AG04450 (cell line): ENCODE measurements at regions not wholly inside any gene's neighbourhood (a gene's known extent, or its start where the extent isn't known, plus 50 kb on each side); places are given as distances from the start of the nearest gene placed in this dataset.

ENCODE experiments used
- CTCF ChIA-PET: fragments of 300-600, 350-600 bp; formaldehyde crosslinking; extraction: SDS; loops from one replicate; lab custom pipeline; 2022; ENCODE audit warnings: antibody characterized with exemption, inconsistent platforms; lab: Charles Lee
- POLR2A ChIA-PET: fragments of 350-600 bp; formaldehyde crosslinking; extraction: SDS; loops from one replicate; lab custom pipeline; 2021; ENCODE audit warnings: antibody characterized with exemption, inconsistent platforms; lab: Yijun Ruan, JAX
- DNase-seq: peaks from one replicate; pipeline ENCODE4 v3.0.0-alpha.2; 2011; ENCODE audit warnings: low read depth, low spot score
- H3K27ac ChIP-seq: one replicate; pipeline ENCODE4 v1.5.1; 2012; ENCODE audit warnings: low read depth, low read length, control low read depth
- H3K27me3 ChIP-seq: one replicate; pipeline ENCODE4 v1.6.0; 2012; ENCODE audit warnings: low read length; ENCODE audit not compliant: control insufficient read depth, insufficient read depth
- H3K4me3 ChIP-seq: 2 replicates; pipeline ENCODE4 v1.5.1; 2011; ENCODE audit warnings: mild to moderate bottlenecking, low read depth, low read length, control low read depth
- H3K9me3 ChIP-seq: 2 replicates; pipeline ENCODE4 v1.5.1; 2012; ENCODE audit warnings: low read length; ENCODE audit not compliant: control insufficient read depth, insufficient read depth
- CTCF ChIP-seq: IDR thresholded peaks from 2 replicates; pipeline ENCODE4 v1.5.1; 2011; ENCODE audit warnings: low read depth, low read length, control low read depth, inconsistent platforms

GRCh38 chr3:150140614-150141321 is 170.1 kb upstream of the PFN2 start:
- H3K27me3 ChIP-seq = no peaks in the 10 kb centered on the region
- H3K4me3 ChIP-seq = no peak overlapping the region
- H3K27ac ChIP-seq = no peak overlapping the region
- TF ChIP-seq CTCF = no peak
- ChIA-PET CTCF (no interaction called here), POLR2A (no interaction called here)
- no peak for DNase-seq
- no peaks in the 10 kb centered on the region for H3K9me3 ChIP-seq

DNA sequence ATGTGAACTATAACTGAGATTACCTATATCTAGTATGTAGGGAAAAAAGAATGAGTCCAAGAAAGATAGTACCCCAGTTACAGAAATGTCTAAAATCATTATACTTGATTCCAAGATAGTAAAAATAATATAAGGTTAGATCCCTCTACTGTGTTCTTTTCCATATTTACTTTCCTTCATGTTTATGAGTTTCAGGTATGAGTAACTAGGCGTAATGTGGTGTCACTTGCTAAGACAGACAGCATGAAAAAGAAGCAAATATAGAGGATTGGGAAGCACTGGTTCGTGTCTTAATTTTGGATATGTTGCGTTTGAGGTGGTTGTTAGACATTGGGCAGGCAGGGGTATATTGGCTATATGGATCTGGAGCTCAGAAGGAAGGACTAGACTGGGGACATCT is 168.1 kb upstream of the PFN2 start:
- ChIA-PET POLR2A (no interaction called here), CTCF (no interaction called here)
- Histone ChIP-seq H3K4me3 (no peak overlapping the region), H3K9me3 (no peaks in the 10 kb centered on the region), H3K27ac (no peak overlapping the region), H3K27me3 (no peaks in the 10 kb centered on the region)
- no peak for DNase-seq
- TF ChIP-seq CTCF = no peak

GRCh38 chr3:150136242-150136641 is 165.5 kb upstream of the PFN2 start:
- POLR2A ChIA-PET = no interaction called here

GRCh38 chr3:150135287-150135721 is 164.6 kb upstream of the PFN2 start:
- ChIA-PET CTCF (interaction anchor here (1.0 kb wide), 1 partner anchor 13 kb away, joined by 3 read pairs; no protein-coding TSS in a partner anchor), POLR2A (interaction anchor here (1.0 kb wide), 1 partner anchor 13 kb away, joined by 4 read pairs; no protein-coding TSS in a partner anchor)
- no peak for DNase-seq
- H3K9me3 ChIP-seq = no peaks in the 10 kb centered on the region
- TF ChIP-seq CTCF = no peak
- H3K4me3 ChIP-seq = no peak overlapping the region
- no peak overlapping the region for H3K27ac ChIP-seq
- H3K27me3 ChIP-seq = no peaks in the 10 kb centered on the region

More at GRCh38 chr3:150136242-150136641, 165.5 kb upstream of the PFN2 start:
- no peak overlapping the region for H3K27ac ChIP-seq
- DNase-seq = no peak
- H3K4me3 ChIP-seq = no peak overlapping the region
- H3K9me3 ChIP-seq = no peaks in the 10 kb centered on the region
- H3K27me3 ChIP-seq = no peaks in the 10 kb centered on the region
- TF ChIP-seq CTCF = no peak
- CTCF ChIA-PET = no interaction called here

GRCh38 chr3:150133293-150133692 is 162.6 kb upstream of the PFN2 start:
- Histone ChIP-seq H3K27me3 (no peaks in the 10 kb centered on the region), H3K9me3 (no peaks in the 10 kb centered on the region), H3K27ac (no peak overlapping the region), H3K4me3 (no peak overlapping the region)
- POLR2A ChIA-PET = no interaction called here
- DNase-seq = no peak
- no peak for TF ChIP-seq CTCF
- CTCF ChIA-PET = no interaction called here
